GM18502 (cell line): ENCODE measurements at regions not wholly inside any gene's neighbourhood (a gene's known extent, or its start where the extent isn't known, plus 50 kb on each side); places are given as distances from the start of the nearest gene placed in this dataset.
A peak's percentile ranks its signal among the peaks of the same experiment; 100 is the strongest.
"Not testable (repeated sequence)": the region's sequence is repeated elsewhere in the genome, so short reads cannot be mapped to it uniquely, and the experiment has no call there.

ENCODE experiments used
- ATAC-seq: cut with Tn5 transposase; IDR thresholded peaks from one replicate; pipeline ENCODE4 v1.9.1; 2021; ENCODE audit warnings: mild to moderate bottlenecking; ENCODE audit not compliant: unreplicated experiment, poor library complexity

GRCh38 chrX:63581906-63582305 is 203.1 kb downstream of the ARHGEF9 start:
- ATAC-seq = no peak

- no peak for ATAC-seq
Observed at GRCh38 chrX:63581398-63581797, 203.6 kb downstream of the ARHGEF9 start.

DNA sequence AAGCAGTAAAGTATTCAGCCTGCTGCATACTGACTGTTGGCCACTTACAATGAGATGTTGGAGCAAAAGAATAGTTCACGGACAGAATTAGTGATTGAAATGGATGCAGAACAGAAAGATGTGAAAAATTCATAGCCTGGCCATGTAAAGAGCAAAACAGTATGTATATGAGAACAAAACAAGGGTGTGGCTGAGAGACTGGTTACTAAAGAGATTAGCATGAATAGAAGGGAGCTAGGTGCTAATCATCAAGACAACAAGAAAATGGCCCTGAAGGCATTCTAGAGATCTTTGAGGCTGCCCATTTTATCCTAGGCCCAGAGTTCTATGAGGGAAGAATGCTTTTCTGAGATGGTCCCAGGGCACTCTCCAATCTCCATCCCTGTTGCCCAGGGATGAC is 208.5 kb downstream of the ARHGEF9 start:
- no peak for ATAC-seq

GRCh38 chrX:63575700-63576099 is 209.3 kb downstream of the ARHGEF9 start:
- ATAC-seq = not testable (repeated sequence)

DNA sequence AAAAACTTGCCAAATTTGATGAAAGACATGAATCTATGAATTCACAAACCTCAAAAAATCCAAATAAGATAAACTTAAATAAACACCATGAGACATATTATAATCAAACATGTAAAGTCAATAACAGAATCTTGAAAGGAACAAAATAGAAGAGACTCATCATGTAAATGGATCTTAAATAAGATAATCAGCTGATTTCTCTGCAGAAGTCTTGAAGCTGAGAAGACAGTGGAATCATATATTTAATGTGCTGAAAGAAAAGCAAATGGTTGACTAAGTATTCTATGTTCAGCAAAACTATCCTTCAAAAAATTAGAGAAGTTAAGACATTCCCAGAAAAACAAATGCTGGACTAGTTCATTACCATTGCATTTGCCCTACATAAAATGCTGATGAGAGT is 215.7 kb upstream of the SPIN4 start:
- ATAC-seq = no peak

- no peak for ATAC-seq
Observed at GRCh38 chrX:63561425-63561824, 210.3 kb upstream of the SPIN4 start.

- peak; percentile 99 for ATAC-seq
Observed at GRCh38 chrX:63560601-63561218, 209.6 kb upstream of the SPIN4 start.

DNA sequence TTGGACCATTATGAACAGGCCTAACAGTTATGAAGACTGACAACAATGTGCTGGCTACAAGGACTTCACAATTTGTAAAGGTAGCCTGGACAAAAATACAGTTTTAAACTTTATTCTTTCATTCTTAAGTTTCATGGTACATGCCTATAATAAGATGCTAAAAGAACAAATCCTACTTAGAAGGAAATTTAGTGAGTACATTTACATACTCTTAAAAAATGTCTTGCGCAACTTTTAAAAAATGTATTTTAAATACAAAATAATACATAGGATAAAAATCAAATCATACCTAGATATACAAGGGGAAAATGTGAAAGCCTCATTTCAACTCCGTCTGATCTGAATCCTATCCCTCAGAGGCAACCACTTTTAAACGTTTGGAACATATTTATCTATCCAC is 200.7 kb upstream of the SPIN4 start:
- no peak for ATAC-seq

- ATAC-seq = no peak
Observed at GRCh38 chrX:63530654-63531053, 179.5 kb upstream of the SPIN4 start.

DNA sequence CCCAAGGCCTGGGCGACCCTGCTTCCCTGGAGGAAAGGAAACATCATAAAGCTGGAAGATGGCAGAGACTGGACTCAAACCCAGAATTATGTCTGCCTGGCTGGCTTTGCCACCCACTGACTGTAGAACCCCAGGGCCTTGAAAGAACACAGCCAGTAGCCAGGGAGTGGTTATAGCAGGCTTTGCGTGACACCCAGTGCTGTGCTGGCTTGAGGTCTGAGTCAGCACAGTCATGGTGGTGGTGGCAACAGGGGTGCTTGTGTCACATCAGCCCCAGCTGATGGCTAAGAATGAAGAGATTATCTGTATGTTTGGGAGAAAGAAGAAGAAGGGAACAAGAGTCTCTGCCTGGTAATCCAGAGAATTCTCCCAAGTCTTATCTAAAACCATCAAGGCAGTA is 178.8 kb upstream of the SPIN4 start:
- no peak for ATAC-seq

GRCh38 chrX:63526863-63527262 is 175.7 kb upstream of the SPIN4 start:
- no peak for ATAC-seq

DNA sequence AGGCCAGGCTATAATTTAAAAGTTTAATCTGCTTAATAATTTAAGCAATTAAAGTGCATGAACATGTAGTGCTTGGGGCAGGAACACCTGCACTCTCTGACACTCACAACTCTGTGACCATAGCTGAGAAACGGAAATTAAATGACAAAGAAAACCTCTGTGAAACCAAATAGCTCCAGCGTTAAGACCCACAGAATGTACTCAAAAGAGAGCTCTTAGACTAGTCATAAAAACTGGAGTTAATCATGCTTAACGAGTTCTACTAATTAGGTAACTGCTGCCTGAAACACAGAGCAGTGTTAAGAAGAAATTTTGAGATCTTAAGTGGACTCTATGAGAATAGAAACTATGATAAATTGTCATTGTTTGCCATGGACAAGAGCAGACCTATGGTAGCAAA is 174.4 kb upstream of the SPIN4 start:
- ATAC-seq = peak; percentile 96

GRCh38 chrX:63519368-63519767 is 168.2 kb upstream of the SPIN4 start:
- ATAC-seq = not testable (repeated sequence)

DNA sequence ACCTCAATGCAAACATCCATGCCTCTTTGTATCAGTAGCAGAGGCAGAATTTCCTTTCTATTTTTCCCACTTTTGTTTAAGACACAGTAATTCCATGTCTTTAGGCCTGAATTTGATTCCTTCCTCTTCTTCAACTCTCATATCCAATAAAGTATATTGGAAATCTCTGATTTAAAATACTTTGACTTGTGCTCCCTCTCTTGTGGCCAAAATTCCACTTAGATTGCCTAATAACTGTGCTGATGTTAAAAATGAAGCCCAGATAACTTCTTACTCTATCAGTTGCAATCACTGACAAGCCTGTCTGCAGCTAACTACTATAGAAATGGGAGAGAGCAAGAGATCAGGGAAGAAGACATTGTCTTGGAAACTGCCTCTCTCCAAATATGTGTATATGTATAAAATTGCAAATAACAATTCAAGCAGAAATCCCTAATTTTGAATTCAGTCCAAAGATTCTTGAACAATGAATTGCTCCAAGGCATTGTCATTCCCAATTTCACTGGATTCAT is 163.5 kb upstream of the SPIN4 start:
- no peak for ATAC-seq

DNA sequence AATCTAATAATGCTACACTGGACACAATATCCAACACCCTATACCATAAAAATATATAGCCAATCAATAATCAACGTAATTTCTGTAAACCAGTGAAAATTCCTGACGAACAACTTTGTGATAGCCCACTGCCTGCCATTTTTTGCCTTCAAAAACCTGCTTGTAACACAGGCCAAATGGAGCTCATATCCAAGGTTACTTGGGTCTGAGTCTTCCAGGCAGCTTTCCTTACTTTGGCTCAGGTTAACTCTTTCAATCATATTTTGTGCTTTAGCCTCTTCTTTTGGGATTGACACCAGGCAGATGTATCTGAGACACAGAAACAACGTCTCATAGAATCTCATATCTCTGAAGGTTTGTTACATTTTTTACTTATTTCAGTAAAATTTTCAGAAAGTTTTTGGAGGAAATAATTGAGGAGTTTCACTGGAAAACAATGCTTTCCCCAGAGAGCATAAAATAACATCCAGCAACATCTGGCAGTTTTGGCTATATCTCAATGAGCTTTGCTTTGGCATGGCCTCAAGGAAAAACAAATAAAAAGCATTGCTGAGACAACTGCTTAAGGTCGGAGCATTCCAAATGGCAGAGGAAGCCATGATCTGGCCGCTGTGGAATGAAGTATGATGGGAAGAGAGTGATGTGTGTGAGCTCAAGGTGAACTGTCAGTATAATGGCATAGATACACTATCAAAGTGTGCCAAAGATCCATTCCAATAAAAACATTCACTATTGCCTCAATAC is 162.9 kb upstream of the SPIN4 start:
- no peak for ATAC-seq

DNA sequence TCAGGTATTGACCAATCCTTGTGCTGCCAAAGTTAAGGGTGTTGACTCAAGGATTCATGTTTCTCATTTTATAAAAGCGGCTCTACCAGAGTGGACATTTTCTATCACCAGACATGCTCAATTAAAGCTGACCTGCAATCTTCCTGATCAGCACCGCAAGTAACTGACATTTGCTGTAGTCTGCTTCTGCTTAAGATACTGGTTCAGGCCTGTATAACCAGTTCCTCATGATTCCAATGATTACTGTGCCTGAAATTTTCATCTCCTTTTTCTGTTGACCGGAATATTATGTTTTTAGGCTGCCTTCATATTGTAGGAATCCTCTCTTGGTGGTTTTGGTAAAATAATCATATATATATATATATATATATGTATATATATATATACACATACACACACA is 160.2 kb upstream of the SPIN4 start:
- ATAC-seq = no peak

GRCh38 chrX:63508668-63509067 is 157.5 kb upstream of the SPIN4 start:
- ATAC-seq = no peak

GRCh38 chrX:63506320-63506719 is 155.2 kb upstream of the SPIN4 start:
- no peak for ATAC-seq

DNA sequence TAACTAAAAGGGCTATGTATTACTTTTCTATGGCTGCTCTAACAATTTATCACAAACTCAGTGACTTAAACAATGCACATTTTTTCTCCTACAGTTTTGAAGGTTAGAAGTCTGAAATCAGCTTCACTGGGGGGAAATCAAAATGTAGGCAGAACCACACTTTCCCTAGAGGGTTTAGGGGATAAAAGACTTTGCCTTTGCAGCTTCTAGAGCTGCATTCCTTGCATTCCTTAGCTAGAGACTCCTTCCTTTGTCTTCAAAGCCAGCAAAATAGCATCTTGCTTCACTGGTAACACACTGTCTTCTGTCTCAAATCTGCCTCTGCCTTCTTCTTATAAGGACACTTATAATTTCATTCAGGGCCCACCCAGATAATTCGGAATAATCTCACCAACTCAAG is 152.4 kb upstream of the SPIN4 start:
- no peak for ATAC-seq

DNA sequence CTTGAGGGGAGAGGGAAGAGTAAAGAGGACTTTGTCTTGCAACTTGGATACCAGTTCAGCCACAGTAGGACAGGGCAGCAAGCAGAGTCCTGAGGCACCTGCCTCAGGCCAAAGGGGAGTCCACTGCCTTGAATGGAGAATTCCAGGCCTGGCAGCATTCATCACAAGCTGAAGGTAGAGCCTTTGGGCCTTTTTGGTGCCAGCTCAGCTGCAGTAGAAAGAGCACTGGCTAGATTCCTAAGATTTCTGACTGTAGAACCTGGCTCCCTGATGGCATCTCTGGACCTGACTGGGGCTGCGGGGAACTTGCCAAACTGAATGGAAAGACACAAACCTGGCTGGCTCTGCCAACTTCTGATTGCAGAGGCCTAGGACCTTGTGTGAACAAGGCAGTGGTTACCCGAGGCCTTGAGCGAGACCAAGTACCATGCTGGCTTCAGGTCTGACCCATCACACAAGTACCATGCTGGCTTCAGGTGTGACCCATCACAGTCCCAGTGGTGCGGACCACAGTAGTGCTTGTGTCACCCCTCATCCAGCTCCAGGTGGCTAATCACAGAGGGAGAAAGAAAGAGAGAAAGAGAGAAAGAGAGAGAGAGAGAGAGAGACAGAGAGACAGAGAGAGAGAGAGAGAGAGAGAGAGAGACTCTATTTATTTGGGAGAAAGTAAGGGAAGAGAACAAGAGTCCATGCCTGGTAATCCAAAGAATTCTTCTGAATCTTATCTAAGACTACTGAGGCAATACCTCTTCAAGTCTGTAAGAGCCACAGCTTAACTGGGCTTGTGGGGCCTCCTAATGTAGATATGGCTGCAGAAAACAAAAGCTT is 137.6 kb upstream of the SPIN4 start:
- no peak for ATAC-seq

DNA sequence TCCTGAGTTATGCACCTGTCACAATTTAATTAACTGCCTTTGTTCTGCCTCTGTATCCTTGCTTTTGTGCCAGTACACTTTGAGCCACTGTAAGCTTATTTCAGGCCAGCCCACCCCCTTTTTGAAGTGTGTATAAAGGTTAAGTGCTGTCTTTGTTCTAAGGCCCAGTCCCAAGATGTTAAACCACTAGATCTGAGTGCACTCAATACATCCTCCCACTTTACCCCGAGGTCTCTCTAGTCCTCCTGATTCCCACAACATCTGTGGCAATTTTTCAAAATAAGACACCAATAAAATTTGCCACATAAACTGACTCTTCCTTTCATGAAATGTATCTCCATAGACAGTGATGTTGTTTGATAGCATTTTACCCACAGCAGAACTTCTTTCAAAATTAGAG is 124.1 kb upstream of the SPIN4 start:
- ATAC-seq = no peak
